HepG2 (cell line): ENCODE measurements at regions not wholly inside any gene's neighbourhood (a gene's known extent, or its start where the extent isn't known, plus 50 kb on each side); places are given as distances from the start of the nearest gene placed in this dataset.

Source experiments
- ATAC-seq: fragments of 200-7000 bp; cut with Tn5 transposase; 3 replicates; pipeline ENCODE4 v1.9.1; 2020; ENCODE audit warnings: mild to moderate bottlenecking, moderate library complexity
- BruUV-seq: library from RNA; stranded (reverse); fragments of 400-500 nt; replicated peaks from 2 replicates; lab custom pipeline; 2021; lab: Mats Ljungman, UMichigan
- CTCF ChIA-PET: fragments of 300-600 bp; formaldehyde crosslinking; extraction: SDS; loops from one replicate; lab custom pipeline; 2021; ENCODE audit warnings: low total read pairs, inconsistent platforms, low intra/inter-chr PET ratio; lab: Yijun Ruan, JAX
- POLR2A ChIA-PET: fragments of 350-600 bp; sonication (Branson Sonifier 250); formaldehyde crosslinking; loops from one replicate; lab custom pipeline; 2020; ENCODE audit warnings: antibody characterized with exemption, inconsistent platforms; lab: Yijun Ruan, JAX
- DNase-seq: peaks from one replicate; pipeline ENCODE4 v3.0.0-alpha.2; 2015; ENCODE audit warnings: low spot score
- FAIRE-seq: peaks from 3 replicates; lab custom pipeline; 2011; peaks lifted over from hg19 to GRCh38; lab: Jason Lieb, UNC
- H2AFZ ChIP-seq: one replicate; pipeline ENCODE4 v1.6.1; 2011; ENCODE audit warnings: low read length, inconsistent platforms
- H3K27ac ChIP-seq: fragments of 300-600 bp; 3 replicates; pipeline ENCODE4 v1.8.0; 2011; ENCODE audit warnings: mixed run types, mild to moderate bottlenecking, mixed read lengths, low read length, inconsistent platforms; ENCODE audit not compliant: insufficient read depth; ENCODE audit errors: extremely low read length
- H3K27me3 ChIP-seq, 2 experiments: fragments of 200-600 bp in 1 of 2; 2 replicates in 1 of 2; 3 replicates in 1 of 2; pipeline versions ENCODE4 v1.6.0 to v1.8.0; 2011; ENCODE audit warnings: low read length in 2 of 2, mild to moderate bottlenecking in 2 of 2, moderate library complexity in 2 of 2, inconsistent platforms in 1 of 2; ENCODE audit not compliant: insufficient read depth in 2 of 2, control insufficient read depth in 1 of 2
- H3K36me3 ChIP-seq, 2 experiments: fragments of 200-600 bp in 1 of 2; replicated peaks in 1 of 2; 2 replicates in 1 of 2; 3 replicates in 1 of 2; pipeline versions ENCODE4 v1.5.1 to v1.8.0; 2011; ENCODE audit warnings: low read length in 2 of 2, inconsistent platforms in 1 of 2; ENCODE audit not compliant: insufficient read depth in 2 of 2, control insufficient read depth in 1 of 2
- H3K4me1 ChIP-seq: 2 replicates; pipeline ENCODE4 v1.5.1; 2012; ENCODE audit warnings: low read length, inconsistent platforms; ENCODE audit not compliant: insufficient read depth
- H3K4me2 ChIP-seq: 2 replicates; pipeline ENCODE4 v1.6.0; 2011; ENCODE audit warnings: low read depth, low read length, inconsistent platforms
- H3K4me3 ChIP-seq, 3 experiments: fragments of 200-600 bp in 1 of 3; sonication (generic), shearing (Covaris generic) in 1 of 3; replicated peaks in 1 of 3; 2 replicates each; pipeline ENCODE4 v1.5.1; 2011 to 2016; ENCODE audit warnings: low read length in 3 of 3, inconsistent platforms in 2 of 3, low read depth in 2 of 3, mild to moderate bottlenecking in 2 of 3, control low read depth in 1 of 3, mixed read lengths in 1 of 3; ENCODE audit not compliant: insufficient read depth in 1 of 3
- H3K79me2 ChIP-seq: one replicate; pipeline ENCODE4 v1.6.1; 2011; ENCODE audit warnings: low read length, inconsistent platforms; ENCODE audit not compliant: insufficient read depth
- H3K9ac ChIP-seq: 2 replicates; pipeline ENCODE4 v1.6.0; 2011; ENCODE audit warnings: mild to moderate bottlenecking, low read depth, low read length, inconsistent platforms; ENCODE audit not compliant: insufficient read depth
- H3K9me3 ChIP-seq: 2 replicates; pipeline ENCODE4 v1.5.1; 2012; ENCODE audit warnings: mild to moderate bottlenecking, low read length
- H4K20me1 ChIP-seq: 2 replicates; pipeline ENCODE4 v1.6.0; 2011; ENCODE audit warnings: inconsistent platforms, mild to moderate bottlenecking, low read length, moderate library complexity; ENCODE audit not compliant: insufficient read depth
- CSRNP2 ChIP-seq: sonication (generic); formaldehyde crosslinking; conservative IDR thresholded peaks from 2 replicates; pipeline ENCODE4 v1.8.0; 2022; ENCODE audit warnings: low read depth, missing genetic modification reagents
- DPF2 ChIP-seq: sonication (generic); formaldehyde crosslinking; IDR thresholded peaks from 2 replicates; pipeline ENCODE4 v1.4.0; 2020; ENCODE audit warnings: mild to moderate bottlenecking, low read depth, missing genetic modification reagents, borderline replicate concordance
- E2F2 ChIP-seq: sonication (generic); formaldehyde crosslinking; IDR thresholded peaks from 2 replicates; pipeline ENCODE4 v1.4.0; 2020; ENCODE audit warnings: missing genetic modification reagents, borderline replicate concordance
- EZH2 ChIP-seq: conservative IDR thresholded peaks from 2 replicates; pipeline ENCODE4 v1.6.1; 2012; ENCODE audit warnings: mild to moderate bottlenecking, low read depth, low read length, moderate library complexity
- FOXA1 ChIP-seq, 2 experiments: fragments of 450-650 bp in 1 of 2; sonication (generic) in 1 of 2; formaldehyde crosslinking in 1 of 2; IDR thresholded peaks; 2 replicates each; pipeline versions ENCODE4 v1.4.0 to v1.6.1; 2016 to 2020; ENCODE audit warnings: missing genetic modification reagents in 1 of 2
- MXD3 ChIP-seq: IDR thresholded peaks from 2 replicates; pipeline ENCODE4 v1.6.1; 2016; ENCODE audit warnings: mild to moderate bottlenecking, missing biosample characterization, missing genetic modification reagents
- PBX3 ChIP-seq: sonication (generic); formaldehyde crosslinking; IDR thresholded peaks from 2 replicates; pipeline ENCODE4 v1.8.1; 2023; ENCODE audit warnings: missing genetic modification reagents, inconsistent platforms, borderline replicate concordance
- RBM39 ChIP-seq: fragments of 200-400 bp; formaldehyde crosslinking; IDR thresholded peaks from one replicate; pipeline ENCODE4 v1.6.1; 2018; ENCODE audit warnings: antibody characterized with exemption, mild to moderate bottlenecking, low read depth, low read length; ENCODE audit not compliant: poor library complexity, severe bottlenecking
- THRA ChIP-seq: sonication (generic); formaldehyde crosslinking; IDR thresholded peaks from 2 replicates; pipeline ENCODE4 v1.4.0; 2020; ENCODE audit warnings: missing genetic modification reagents, borderline replicate concordance
- ZFP36L1 ChIP-seq: sonication (generic); formaldehyde crosslinking; IDR thresholded peaks from 2 replicates; pipeline ENCODE4 v1.8.0; 2022; ENCODE audit warnings: mild to moderate bottlenecking, missing genetic modification reagents, moderate library complexity
- ZNF136 ChIP-seq: sonication (generic); formaldehyde crosslinking; IDR thresholded peaks from 2 replicates; pipeline ENCODE4 v1.8.1; 2022; ENCODE audit warnings: low read depth, mild to moderate bottlenecking, moderate library complexity, missing genetic modification reagents
- ZNF34 ChIP-seq: sonication (generic); formaldehyde crosslinking; IDR thresholded peaks from 2 replicates; pipeline ENCODE4 v1.4.0; 2020; ENCODE audit warnings: mild to moderate bottlenecking, missing genetic modification reagents, borderline replicate concordance
- WGBS: methylation state at CpG from one replicate; pipeline ENCODE4 v1.1.6; 2017; ENCODE audit warnings: low lambda C conversion rate; 5-methylcytosine and 5-hydroxymethylcytosine counted together
- in situ Hi-C: cut with HindIII; loops from 2 replicates; pipeline ENCODE4 v1.10.0; 2017; ENCODE audit warnings: low pct_unique_long_range_greater_than_20kb; ENCODE audit not compliant: extremely low pct_ligation_motif_present
- intact Hi-C: fragments of 100-400 bp; cut with micrococcal nuclease; formaldehyde crosslinking; loops from one replicate; pipeline ENCODE4 v1.10.0; 2022; ENCODE audit not compliant: unreplicated experiment

- no peaks in the 10 kb centered on the region for H3K36me3 ChIP-seq
- H2AFZ ChIP-seq: no peak overlapping the region
- H3K79me2 ChIP-seq: no peaks in the 10 kb centered on the region
- no TSS peak for BruUV-seq
- FAIRE-seq (no peak), ATAC-seq (no peak), DNase-seq (no peak)
- ChIA-PET POLR2A (no interaction called here), CTCF (no interaction called here)
- H3K4me1 ChIP-seq: no peaks in the 10 kb centered on the region
- no peaks in the 10 kb centered on the region for H3K27me3 ChIP-seq
- no peaks in the 10 kb centered on the region for H4K20me1 ChIP-seq
- 73% methylated on average over 30 of the region's 54 CpGs for WGBS
- intact Hi-C loops (no loop called here), in situ Hi-C loops (no loop called here)
- H3K9ac ChIP-seq: no peak overlapping the region
- H3K4me2 ChIP-seq: no peak overlapping the region
- no peak overlapping the region for H3K4me3 ChIP-seq
- H3K27ac ChIP-seq: no peak overlapping the region
- H3K9me3 ChIP-seq: peaks cover 83% of the 10 kb centered on the region
- TF ChIP-seq CSRNP2: no peak
- TF ChIP-seq E2F2 (CRISPR knock-in tag): no peak
- TF ChIP-seq MXD3 (CRISPR knock-in tag): no peak
- TF ChIP-seq PBX3 (CRISPR knock-in tag): no peak
- no peak for TF ChIP-seq ZNF136 (CRISPR knock-in tag)
- TF ChIP-seq DPF2: no peak
- TF ChIP-seq RBM39: no peak
- TF ChIP-seq ZFP36L1: no peak
- TF ChIP-seq EZH2: no peak
- no peak for TF ChIP-seq THRA (CRISPR knock-in tag)
- no peak for TF ChIP-seq FOXA1 (IDR thresholded peaks at IDR 0.05)
- TF ChIP-seq FOXA1 (CRISPR knock-in tag; IDR thresholded peaks at IDR 0.05): no peak
- no peak for TF ChIP-seq ZNF34 (CRISPR knock-in tag)
Measured at GRCh38 chr21:24208562-24209260, 1398.6 kb downstream of the MRPL39 start.
